GM21447 (cell line): ENCODE measurements at regions not wholly inside any gene's neighbourhood (a gene's known extent, or its start where the extent isn't known, plus 50 kb on each side); places are given as distances from the start of the nearest gene placed in this dataset.

ENCODE experiments used
- ATAC-seq: cut with Tn5 transposase; IDR thresholded peaks from one replicate; pipeline ENCODE4 v1.9.1; 2021; ENCODE audit not compliant: unreplicated experiment

GRCh38 chr2:198374375-198375082 is 570.1 kb downstream of the PLCL1 start:
- ATAC-seq = no peak

GRCh38 chr2:198371921-198372543 is 567.6 kb downstream of the PLCL1 start:
- peak; percentile 94 for ATAC-seq

- no peak for ATAC-seq
These were observed 566.9 kb downstream of the PLCL1 start for GRCh38 chr2:198371329-198371728.

- ATAC-seq = no peak
These were observed 563.7 kb downstream of the PLCL1 start for GRCh38 chr2:198368089-198368488.

- no peak for ATAC-seq
These were observed 558.3 kb downstream of the PLCL1 start for GRCh38 chr2:198362740-198363139.

GRCh38 chr2:198359308-198359707 is 554.9 kb downstream of the PLCL1 start:
- no peak for ATAC-seq

GRCh38 chr2:198356157-198356556 is 551.8 kb downstream of the PLCL1 start:
- ATAC-seq = no peak

GRCh38 chr2:198351647-198352046 is 547.3 kb downstream of the PLCL1 start:
- no peak for ATAC-seq

- no peak for ATAC-seq
These were observed 543.6 kb downstream of the PLCL1 start for GRCh38 chr2:198347946-198348345.

- ATAC-seq = no peak
These were observed 543.0 kb downstream of the PLCL1 start for GRCh38 chr2:198347349-198347748.

- no peak for ATAC-seq
These were observed 539.1 kb downstream of the PLCL1 start for GRCh38 chr2:198343471-198343870.

GRCh38 chr2:198340846-198341245 is 536.5 kb downstream of the PLCL1 start:
- ATAC-seq = no peak

GRCh38 chr2:198339116-198339515 is 534.7 kb downstream of the PLCL1 start:
- no peak for ATAC-seq

GRCh38 chr2:198337368-198337767 is 533.0 kb downstream of the PLCL1 start:
- ATAC-seq = no peak

- no peak for ATAC-seq
These were observed 524.1 kb downstream of the PLCL1 start for GRCh38 chr2:198328454-198328853.

GRCh38 chr2:198327526-198327925 is 523.1 kb downstream of the PLCL1 start:
- no peak for ATAC-seq

- ATAC-seq = no peak
These were observed 522.0 kb downstream of the PLCL1 start for GRCh38 chr2:198326431-198326830.

- ATAC-seq = no peak
These were observed 521.0 kb downstream of the PLCL1 start for GRCh38 chr2:198325359-198325758.

- no peak for ATAC-seq
These were observed 519.7 kb downstream of the PLCL1 start for GRCh38 chr2:198324071-198324470.

GRCh38 chr2:198322275-198322674 is 517.9 kb downstream of the PLCL1 start:
- ATAC-seq = no peak

- ATAC-seq = no peak
These were observed 517.2 kb downstream of the PLCL1 start for GRCh38 chr2:198321522-198322088.

- ATAC-seq = no peak
These were observed 512.5 kb downstream of the PLCL1 start for GRCh38 chr2:198316852-198317396.
